Cardiac muscle cell (in vitro differentiated cells and primary cell): ENCODE measurements at regions not wholly inside any gene's neighbourhood (a gene's known extent, or its start where the extent isn't known, plus 50 kb on each side); places are given as distances from the start of the nearest gene placed in this dataset.
A peak's percentile ranks its signal among the peaks of the same experiment; 100 is the strongest.

Source experiments
- DNase-seq, 2 donors: peaks; one replicate each; pipeline versions ENCODE4 v3.0.0 to v3.0.0-alpha.2; 2010 to 2017; ENCODE audit warnings: low read depth in 1 of 2, low spot score in 1 of 2
- H3K27ac ChIP-seq: fragments of 200-600 bp; sonication (generic); 2 replicates; pipeline ENCODE4 v1.5.1; 2016
- H3K27me3 ChIP-seq: fragments of 200-600 bp; sonication (generic); 2 replicates; pipeline ENCODE4 v1.6.0; 2016; ENCODE audit warnings: control low read depth
- H3K36me3 ChIP-seq: fragments of 200-600 bp; sonication (generic); 2 replicates; pipeline ENCODE4 v1.5.1; 2016; ENCODE audit warnings: control low read depth
- H3K4me1 ChIP-seq: fragments of 200-600 bp; sonication (generic); 2 replicates; pipeline ENCODE4 v1.8.1; 2017; ENCODE audit warnings: low read depth, mild to moderate bottlenecking, mixed run types
- H3K4me3 ChIP-seq: fragments of 200-600 bp; sonication (generic); 2 replicates; pipeline ENCODE4 v1.5.1; 2016; ENCODE audit warnings: mild to moderate bottlenecking
- H3K9me3 ChIP-seq: fragments of 200-600 bp; sonication (generic); 2 replicates; pipeline ENCODE4 v1.5.1; 2017; ENCODE audit warnings: low read depth, mild to moderate bottlenecking, control low read depth
- CTCF ChIP-seq: IDR thresholded peaks from 2 replicates; pipeline ENCODE4 v1.5.1; 2012; ENCODE audit warnings: low read depth, mild to moderate bottlenecking, low read length

- H3K4me3 ChIP-seq = no peak overlapping the region
- DNase-seq = no peak
- H3K36me3 ChIP-seq = peaks cover 40% of the 10 kb centered on the region
- no peaks in the 10 kb centered on the region for H3K27me3 ChIP-seq
- no peaks in the 10 kb centered on the region for H3K9me3 ChIP-seq
- TF ChIP-seq CTCF = no peak
- no peak overlapping the region for H3K27ac ChIP-seq
- no peaks in the 10 kb centered on the region for H3K4me1 ChIP-seq
These were observed 146.4 kb downstream of the PALM2AKAP2 start for GRCh38 chr9:109926421-109926869.

DNA sequence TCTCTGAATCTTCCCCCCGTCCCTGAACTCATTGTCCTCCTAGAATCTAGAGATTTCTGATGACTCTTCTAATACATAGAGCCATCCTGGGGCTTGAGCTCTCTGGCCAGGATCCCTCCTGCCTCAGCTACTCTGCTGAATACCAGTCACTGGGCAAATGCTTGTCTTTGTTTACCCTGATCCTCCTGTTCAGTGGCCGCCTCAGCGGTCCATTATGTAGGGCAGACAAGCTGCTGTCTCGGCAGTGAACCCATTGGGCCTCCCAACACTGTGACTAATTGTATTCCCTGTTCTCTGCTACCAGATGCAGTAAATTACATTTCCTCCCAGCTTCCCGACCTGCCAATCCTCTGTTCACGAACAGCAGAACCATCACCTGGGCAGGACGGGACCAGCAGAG is 151.6 kb downstream of the PALM2AKAP2 start:
- Histone ChIP-seq H3K27me3 (no peaks in the 10 kb centered on the region), H3K27ac (no peak overlapping the region), H3K4me3 (no peak overlapping the region), H3K9me3 (no peaks in the 10 kb centered on the region), H3K36me3 (peaks cover 38% of the 10 kb centered on the region), H3K4me1 (no peaks in the 10 kb centered on the region)
- no peak for TF ChIP-seq CTCF
- DNase-seq = no peak

DNA sequence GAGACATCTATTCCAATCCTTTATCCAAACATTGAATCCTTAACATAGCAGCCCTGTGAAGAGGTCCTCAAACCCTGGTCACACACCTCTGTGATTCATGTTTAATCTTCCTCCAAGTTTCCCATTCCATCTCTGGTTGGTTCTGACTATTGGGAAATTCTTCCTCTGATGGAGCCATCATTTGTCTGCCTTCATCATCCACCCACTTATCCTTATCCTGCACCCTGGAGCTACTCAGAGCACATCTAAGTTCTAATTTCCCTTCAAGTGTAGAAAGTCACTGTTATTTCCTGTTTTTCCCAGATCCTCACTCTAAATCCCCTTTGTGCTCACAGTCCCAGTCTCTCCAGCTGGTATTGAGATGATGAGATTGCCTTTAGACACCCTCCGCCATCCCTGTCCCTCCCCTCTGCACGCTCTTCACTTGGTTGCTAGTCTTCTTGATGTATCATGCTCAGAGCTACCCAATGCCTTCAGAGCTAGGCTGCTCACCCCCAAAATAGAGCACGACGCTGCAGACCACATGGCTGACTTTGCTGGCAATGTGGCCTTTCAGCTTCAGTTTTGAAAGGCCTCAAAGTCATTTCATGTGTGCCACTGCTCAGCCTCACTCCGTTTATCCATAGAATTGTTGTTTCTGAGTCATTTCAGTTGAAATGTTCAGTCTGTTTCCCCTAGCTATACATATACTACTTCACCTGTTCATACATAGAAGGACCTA is 154.3 kb downstream of the PALM2AKAP2 start:
- TF ChIP-seq CTCF = no peak
- H3K27me3 ChIP-seq = no peaks in the 10 kb centered on the region
- no peaks in the 10 kb centered on the region for H3K9me3 ChIP-seq
- H3K4me1 ChIP-seq = no peaks in the 10 kb centered on the region
- H3K27ac ChIP-seq = peak overlapping the region; percentile 18
- DNase-seq = no peak
- H3K4me3 ChIP-seq = no peak overlapping the region
- H3K36me3 ChIP-seq = peaks cover 27% of the 10 kb centered on the region

DNA sequence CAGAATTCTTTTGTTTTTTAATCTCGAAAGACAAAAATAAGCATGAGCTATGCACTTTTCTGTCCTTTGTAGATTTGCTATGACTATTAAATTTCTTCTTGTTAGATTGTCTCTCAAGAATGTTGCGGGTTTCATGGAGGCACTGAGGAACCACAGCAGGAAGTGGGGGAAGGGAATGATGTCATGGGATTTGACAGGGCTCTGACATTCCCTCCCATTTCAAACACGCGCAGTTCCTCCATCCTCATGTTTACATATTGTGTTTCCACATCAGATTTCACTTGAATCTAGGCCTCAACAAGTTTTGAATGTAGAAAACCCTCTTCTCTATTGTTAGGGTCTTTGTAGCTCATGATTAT is 154.8 kb downstream of the PALM2AKAP2 start:
- DNase-seq = peak in 1 of 2 donors; percentile 66

DNA sequence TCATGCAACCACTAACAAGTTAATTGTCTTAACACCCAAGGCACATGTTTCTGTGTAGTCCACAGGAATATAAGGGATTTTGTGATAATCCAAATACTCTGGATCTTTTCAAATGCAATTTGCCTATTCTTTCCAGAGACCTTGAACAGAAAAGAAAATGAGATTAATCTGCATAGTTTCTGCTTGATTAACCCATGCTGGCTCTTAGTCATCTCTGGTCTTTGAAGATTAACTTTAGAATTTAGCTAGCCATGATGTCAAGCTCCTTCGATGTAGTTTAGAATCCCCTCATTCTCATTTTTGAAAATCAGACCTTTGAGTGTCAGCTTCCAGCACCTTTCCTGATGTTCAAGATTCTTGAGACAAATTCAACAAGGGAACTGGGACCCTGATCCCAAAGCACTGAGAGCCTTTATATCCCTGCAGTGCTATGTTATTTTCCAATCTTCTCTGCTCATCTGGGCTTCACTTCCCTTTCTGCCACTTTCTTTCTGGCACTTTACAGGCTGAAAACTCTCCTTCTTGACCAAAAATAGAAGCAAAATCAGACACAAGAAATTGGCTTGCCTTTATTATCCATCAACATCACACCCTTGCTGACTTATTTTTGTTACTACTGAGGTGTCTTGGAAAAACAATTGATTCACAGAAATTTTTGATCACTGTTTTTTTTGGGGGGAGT is 155.5 kb downstream of the PALM2AKAP2 start:
- no peaks in the 10 kb centered on the region for H3K4me1 ChIP-seq
- no peaks in the 10 kb centered on the region for H3K27me3 ChIP-seq
- peaks cover 27% of the 10 kb centered on the region for H3K36me3 ChIP-seq
- TF ChIP-seq CTCF = no peak
- no peaks in the 10 kb centered on the region for H3K9me3 ChIP-seq
- no peak overlapping the region for H3K4me3 ChIP-seq
- H3K27ac ChIP-seq = no peak overlapping the region
- no peak for DNase-seq

More for the DNA sequence above, 154.8 kb downstream of the PALM2AKAP2 start:
- Histone ChIP-seq H3K4me3 (no peak overlapping the region), H3K27me3 (no peaks in the 10 kb centered on the region), H3K36me3 (peaks cover 27% of the 10 kb centered on the region), H3K27ac (peak overlapping the region; percentile 18), H3K4me1 (no peaks in the 10 kb centered on the region), H3K9me3 (no peaks in the 10 kb centered on the region)
- no peak for TF ChIP-seq CTCF
